ENCODE measurements at regions not wholly inside any gene's neighbourhood (a gene's known extent, or its start where the extent isn't known, plus 50 kb on each side); places are given as distances from the start of the nearest gene placed in this dataset.

GRCh38 chr5:2614571-2614970 lies 136.9 kb downstream of the IRX2 start:
- Histone ChIP-seq H4K20me1 (ENCODE audit: insufficient read depth, low read length) (no peaks in the 10 kb centered on the region), H3K4me3 (ENCODE audit: insufficient read depth, low read depth, low read length) (no peak overlapping the region), H2AFZ (ENCODE audit: low read depth, low read length) (no peak overlapping the region), H3K27ac (ENCODE audit: low read depth, low read length) (no peak overlapping the region), H3K4me2 (ENCODE audit: low read length) (no peak overlapping the region), H3K4me1 (ENCODE audit: insufficient read depth, low read length) (no peaks in the 10 kb centered on the region), H3K9me3 (ENCODE audit: insufficient read depth, low read depth, low read length) (no peaks in the 10 kb centered on the region), H3K9ac (ENCODE audit: low read length) (no peak overlapping the region), H3K36me3 (ENCODE audit: insufficient read depth, low read length) (no peaks in the 10 kb centered on the region), H3K27me3 (ENCODE audit: insufficient read depth, low read length) (no peaks in the 10 kb centered on the region), H3K79me2 (ENCODE audit: insufficient read depth, low read length) (no peaks in the 10 kb centered on the region)
- no peaks in the 10 kb centered on the region for H3K9me3 Mint-ChIP-seq (ENCODE audit: unreplicated experiment)
- H3K36me3 Mint-ChIP-seq (ENCODE audit: low read depth, unreplicated experiment) = no peaks in the 10 kb centered on the region
- DNase-seq (ENCODE audit: low read depth) = no peak
- no peaks in the 10 kb centered on the region for H3K4me1 Mint-ChIP-seq (ENCODE audit: low read depth, unreplicated experiment)
- no peak overlapping the region for H3K27ac Mint-ChIP-seq (ENCODE audit: unreplicated experiment)
- no peak for FAIRE-seq
- no peak overlapping the region for H3K4me3 Mint-ChIP-seq (ENCODE audit: unreplicated experiment)
- H3K27me3 Mint-ChIP-seq (ENCODE audit: low read depth, unreplicated experiment) = peaks cover 18% of the 10 kb centered on the region
- no peak for TF ChIP-seq CTCF (IDR thresholded peaks at IDR 0.05; ENCODE audit: insufficient read depth, low read depth, low read length)
- TF ChIP-seq EZH2 (IDR thresholded peaks at IDR 0.05; ENCODE audit: insufficient read depth, low read length) = no peak

- DNase-seq (ENCODE audit: low read depth) (no peak), FAIRE-seq (no peak)
- no peak overlapping the region for H2AFZ ChIP-seq (ENCODE audit: low read depth, low read length)
- H3K4me2 ChIP-seq (ENCODE audit: low read length) = no peak overlapping the region
- no peak overlapping the region for H3K9ac ChIP-seq (ENCODE audit: low read length)
- no peak overlapping the region for H3K4me3 ChIP-seq (ENCODE audit: insufficient read depth, low read depth, low read length)
- H3K27ac ChIP-seq (ENCODE audit: low read depth, low read length) = no peak overlapping the region
- no peaks in the 10 kb centered on the region for H3K79me2 ChIP-seq (ENCODE audit: insufficient read depth, low read length)
- H3K27me3 Mint-ChIP-seq (ENCODE audit: low read depth, unreplicated experiment) = peaks cover 12% of the 10 kb centered on the region
- TF ChIP-seq EZH2 (IDR thresholded peaks at IDR 0.05; ENCODE audit: insufficient read depth, low read length) (no peak), CTCF (IDR thresholded peaks at IDR 0.05; ENCODE audit: insufficient read depth, low read depth, low read length) (no peak)
- peaks cover 5% of the 10 kb centered on the region for H3K4me1 Mint-ChIP-seq (ENCODE audit: low read depth, unreplicated experiment)
- H3K27me3 ChIP-seq (ENCODE audit: insufficient read depth, low read length) = no peaks in the 10 kb centered on the region
- H3K4me3 Mint-ChIP-seq (ENCODE audit: unreplicated experiment) = no peak overlapping the region
- no peaks in the 10 kb centered on the region for H4K20me1 ChIP-seq (ENCODE audit: insufficient read depth, low read length)
- H3K36me3 Mint-ChIP-seq (ENCODE audit: low read depth, unreplicated experiment) = no peaks in the 10 kb centered on the region
- H3K27ac Mint-ChIP-seq (ENCODE audit: unreplicated experiment) = no peak overlapping the region
- no peaks in the 10 kb centered on the region for H3K4me1 ChIP-seq (ENCODE audit: insufficient read depth, low read length)
- H3K36me3 ChIP-seq (ENCODE audit: insufficient read depth, low read length) = no peaks in the 10 kb centered on the region
- no peaks in the 10 kb centered on the region for H3K9me3 Mint-ChIP-seq (ENCODE audit: unreplicated experiment)
- H3K9me3 ChIP-seq (ENCODE audit: insufficient read depth, low read depth, low read length) = no peaks in the 10 kb centered on the region
Measured at GRCh38 chr5:2611659-2612058, 139.8 kb downstream of the IRX2 start.

GRCh38 chr5:2610986-2611385 lies 140.5 kb downstream of the IRX2 start:
- peaks cover 5% of the 10 kb centered on the region for H3K4me1 Mint-ChIP-seq (ENCODE audit: low read depth, unreplicated experiment)
- no peak for DNase-seq (ENCODE audit: low read depth)
- H3K27me3 Mint-ChIP-seq (ENCODE audit: low read depth, unreplicated experiment) = peaks cover 12% of the 10 kb centered on the region
- H3K4me3 Mint-ChIP-seq (ENCODE audit: unreplicated experiment) = no peak overlapping the region
- H3K4me1 ChIP-seq (ENCODE audit: insufficient read depth, low read length) = no peaks in the 10 kb centered on the region
- H3K27me3 ChIP-seq (ENCODE audit: insufficient read depth, low read length) = no peaks in the 10 kb centered on the region
- H3K9me3 Mint-ChIP-seq (ENCODE audit: unreplicated experiment) = no peaks in the 10 kb centered on the region
- H3K9ac ChIP-seq (ENCODE audit: low read length) = no peak overlapping the region
- H3K79me2 ChIP-seq (ENCODE audit: insufficient read depth, low read length) = no peaks in the 10 kb centered on the region
- H3K36me3 Mint-ChIP-seq (ENCODE audit: low read depth, unreplicated experiment) = no peaks in the 10 kb centered on the region
- no peak overlapping the region for H3K4me3 ChIP-seq (ENCODE audit: insufficient read depth, low read depth, low read length)
- no peaks in the 10 kb centered on the region for H3K36me3 ChIP-seq (ENCODE audit: insufficient read depth, low read length)
- no peak overlapping the region for H3K4me2 ChIP-seq (ENCODE audit: low read length)
- H3K9me3 ChIP-seq (ENCODE audit: insufficient read depth, low read depth, low read length) = no peaks in the 10 kb centered on the region
- no peak for FAIRE-seq
- H3K27ac Mint-ChIP-seq (ENCODE audit: unreplicated experiment) = no peak overlapping the region
- H3K27ac ChIP-seq (ENCODE audit: low read depth, low read length) = no peak overlapping the region
- H2AFZ ChIP-seq (ENCODE audit: low read depth, low read length) = no peak overlapping the region
- H4K20me1 ChIP-seq (ENCODE audit: insufficient read depth, low read length) = no peaks in the 10 kb centered on the region
- TF ChIP-seq EZH2 (IDR thresholded peaks at IDR 0.05; ENCODE audit: insufficient read depth, low read length) = no peak
- no peak for TF ChIP-seq CTCF (IDR thresholded peaks at IDR 0.05; ENCODE audit: insufficient read depth, low read depth, low read length)

Measured in astrocyte (in vitro differentiated cells and primary cell).